Endodermal cell (in vitro differentiated cells): ENCODE measurements at regions not wholly inside any gene's neighbourhood (a gene's known extent, or its start where the extent isn't known, plus 50 kb on each side); places are given as distances from the start of the nearest gene placed in this dataset.

Experiments used
- DNase-seq: peaks from one replicate; pipeline ENCODE4 v3.0.0-alpha.2; 2017
- H3K27ac ChIP-seq: 2 replicates; pipeline ENCODE4 v1.5.1; 2013; ENCODE audit warnings: mild to moderate bottlenecking, low read depth, low read length, moderate library complexity
- H3K27me3 ChIP-seq: 2 replicates; pipeline ENCODE4 v1.6.1; 2013; ENCODE audit warnings: mild to moderate bottlenecking, low read length, moderate library complexity; ENCODE audit not compliant: insufficient read depth, control insufficient read depth, poor library complexity, severe bottlenecking
- H3K36me3 ChIP-seq: 2 replicates; pipeline ENCODE4 v1.7.0; 2013; ENCODE audit warnings: mild to moderate bottlenecking, low read length, moderate library complexity; ENCODE audit not compliant: control insufficient read depth, insufficient read depth
- H3K4me1 ChIP-seq: one replicate; pipeline ENCODE4 v1.7.0; 2013; ENCODE audit warnings: low read length; ENCODE audit not compliant: control insufficient read depth, insufficient read depth
- H3K4me3 ChIP-seq: 2 replicates; pipeline ENCODE4 v1.5.1; 2013; ENCODE audit warnings: mild to moderate bottlenecking, low read length, moderate library complexity
- H3K9ac ChIP-seq: 2 replicates; pipeline ENCODE4 v1.6.1; 2013; ENCODE audit warnings: mild to moderate bottlenecking, low read length, moderate library complexity; ENCODE audit not compliant: poor library complexity, severe bottlenecking; ENCODE audit errors: extremely low read depth
- H3K9me3 ChIP-seq: 2 replicates; pipeline ENCODE4 v1.6.1; 2013; ENCODE audit warnings: mild to moderate bottlenecking, low read length, moderate library complexity; ENCODE audit not compliant: control insufficient read depth
- H3K27ac Mint-ChIP-seq: 2 replicates; pipeline ENCODE4 v1.8.0; 2020; ENCODE audit warnings: mixed read lengths
- H3K27me3 Mint-ChIP-seq: 2 replicates; pipeline ENCODE4 v1.8.0; 2021; ENCODE audit warnings: mild to moderate bottlenecking, mixed read lengths; ENCODE audit not compliant: insufficient read depth
- H3K36me3 Mint-ChIP-seq: 2 replicates; pipeline ENCODE4 v1.8.0; 2020; ENCODE audit warnings: low read depth, mixed read lengths
- H3K4me1 Mint-ChIP-seq: 2 replicates; pipeline ENCODE4 v1.8.0; 2020; ENCODE audit warnings: mixed read lengths
- H3K4me3 Mint-ChIP-seq: 2 replicates; pipeline ENCODE4 v1.8.0; 2020; ENCODE audit warnings: mild to moderate bottlenecking, moderate library complexity, mixed read lengths
- H3K9me3 Mint-ChIP-seq: 2 replicates; pipeline ENCODE4 v1.8.0; 2020; ENCODE audit warnings: mild to moderate bottlenecking, mixed read lengths
- CTCF ChIP-seq: fragments of 200-600 bp; sonication (generic); conservative IDR thresholded peaks from 2 replicates; pipeline ENCODE4 v1.5.0; 2021; ENCODE audit warnings: antibody characterized with exemption, mild to moderate bottlenecking
- WGBS, 2 experiments: methylation state at CpG; one replicate each; pipeline versions ENCODE4 v1.1.5 to v1.1.7; 2013; ENCODE audit warnings: missing lambda C conversion rate in 2 of 2, mixed read lengths in 1 of 2; ENCODE audit not compliant: insufficient coverage in 1 of 2, insufficient read length in 1 of 2; 5-methylcytosine and 5-hydroxymethylcytosine counted together

GRCh38 chr2:176747506-176747905 lies 465.1 kb upstream of the HNRNPA3 start:
- Histone ChIP-seq H3K4me3 (no peak overlapping the region), H3K9me3 (no peaks in the 10 kb centered on the region), H3K4me1 (peaks cover 14% of the 10 kb centered on the region), H3K9ac (no peak overlapping the region), H3K36me3 (no peaks in the 10 kb centered on the region), H3K27me3 (no peaks in the 10 kb centered on the region), H3K27ac (no peak overlapping the region)
- H3K36me3 Mint-ChIP-seq: no peaks in the 10 kb centered on the region
- H3K27me3 Mint-ChIP-seq: no peaks in the 10 kb centered on the region
- no peaks in the 10 kb centered on the region for H3K9me3 Mint-ChIP-seq
- H3K4me3 Mint-ChIP-seq: no peak overlapping the region
- DNase-seq: no peak
- no peak for TF ChIP-seq CTCF
- no peak overlapping the region for H3K27ac Mint-ChIP-seq
- peaks cover 34% of the 10 kb centered on the region for H3K4me1 Mint-ChIP-seq
- 92 to 94% methylated on average over 4 of the region's 4 CpGs for WGBS, 2 experiments

DNA sequence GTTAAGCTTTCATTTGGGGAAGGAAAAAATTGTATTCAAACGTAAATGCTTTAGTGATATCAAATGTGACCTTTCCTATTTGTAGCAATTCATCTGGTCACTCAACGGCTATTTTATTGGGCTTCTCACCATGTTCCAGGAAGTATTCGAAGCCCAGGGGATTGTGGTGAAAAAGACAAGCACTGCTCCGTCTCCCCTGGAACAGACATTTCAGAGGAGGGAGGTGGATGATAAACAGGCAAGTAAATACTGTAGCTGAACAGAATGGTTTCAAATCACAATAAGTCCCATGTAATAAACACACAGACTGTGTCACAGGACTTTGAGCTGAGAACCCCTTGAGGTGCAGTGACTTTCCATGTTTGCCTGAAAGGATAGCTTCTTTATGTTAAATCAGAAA lies 464.7 kb upstream of the HNRNPA3 start:
- H3K9me3 ChIP-seq: no peaks in the 10 kb centered on the region
- no peak for TF ChIP-seq CTCF
- H3K4me1 ChIP-seq: peaks cover 14% of the 10 kb centered on the region
- no peak for DNase-seq
- H3K27ac ChIP-seq: no peak overlapping the region
- Mint-ChIP-seq H3K9me3 (no peaks in the 10 kb centered on the region), H3K27me3 (no peaks in the 10 kb centered on the region), H3K27ac (no peak overlapping the region), H3K36me3 (no peaks in the 10 kb centered on the region), H3K4me3 (no peak overlapping the region), H3K4me1 (peaks cover 34% of the 10 kb centered on the region)
- H3K27me3 ChIP-seq: no peaks in the 10 kb centered on the region
- no peaks in the 10 kb centered on the region for H3K36me3 ChIP-seq
- WGBS, 2 experiments: 83 to 93% methylated on average over 4 of the region's 4 CpGs
- H3K4me3 ChIP-seq: no peak overlapping the region
- H3K9ac ChIP-seq: no peak overlapping the region

- no peak for DNase-seq
- Mint-ChIP-seq H3K27me3 (no peaks in the 10 kb centered on the region), H3K27ac (no peak overlapping the region), H3K9me3 (no peaks in the 10 kb centered on the region), H3K4me3 (no peak overlapping the region), H3K4me1 (peaks cover 34% of the 10 kb centered on the region), H3K36me3 (no peaks in the 10 kb centered on the region)
- Histone ChIP-seq H3K27ac (no peak overlapping the region), H3K27me3 (no peaks in the 10 kb centered on the region), H3K4me1 (peaks cover 14% of the 10 kb centered on the region), H3K9ac (no peak overlapping the region), H3K9me3 (no peaks in the 10 kb centered on the region), H3K4me3 (no peak overlapping the region), H3K36me3 (no peaks in the 10 kb centered on the region)
- no peak for TF ChIP-seq CTCF
- 97% methylated on average over 2 of the region's 2 CpGs; no CpG with 5 or more reads in 1 of the 2 experiments for WGBS, 2 experiments
Measured at GRCh38 chr2:176748662-176749061, 463.9 kb upstream of the HNRNPA3 start.
